GM21526 (cell line): ENCODE measurements at regions not wholly inside any gene's neighbourhood (a gene's known extent, or its start where the extent isn't known, plus 50 kb on each side); places are given as distances from the start of the nearest gene placed in this dataset.
"Not testable (repeated sequence)": the region's sequence is repeated elsewhere in the genome, so short reads cannot be mapped to it uniquely, and the experiment has no call there.

Experiments used
- ATAC-seq: cut with Tn5 transposase; IDR thresholded peaks from one replicate; pipeline ENCODE4 v1.9.1; 2021; ENCODE audit warnings: moderate library complexity; ENCODE audit not compliant: unreplicated experiment, low FRiP score

GRCh38 chr14:105723271-105723670 lies 196.9 kb downstream of the TMEM121 start:
- ATAC-seq = not testable (repeated sequence)

- ATAC-seq = not testable (repeated sequence)
Measured at GRCh38 chr14:105723776-105724175, 197.4 kb downstream of the TMEM121 start.

GRCh38 chr14:105729825-105730368 lies 203.5 kb downstream of the TMEM121 start:
- ATAC-seq = not testable (repeated sequence)

- ATAC-seq = not testable (repeated sequence)
Measured at GRCh38 chr14:105730731-105731130, 204.3 kb downstream of the TMEM121 start.

GRCh38 chr14:105731221-105731985 lies 205.0 kb downstream of the TMEM121 start:
- not testable (repeated sequence) for ATAC-seq

DNA sequence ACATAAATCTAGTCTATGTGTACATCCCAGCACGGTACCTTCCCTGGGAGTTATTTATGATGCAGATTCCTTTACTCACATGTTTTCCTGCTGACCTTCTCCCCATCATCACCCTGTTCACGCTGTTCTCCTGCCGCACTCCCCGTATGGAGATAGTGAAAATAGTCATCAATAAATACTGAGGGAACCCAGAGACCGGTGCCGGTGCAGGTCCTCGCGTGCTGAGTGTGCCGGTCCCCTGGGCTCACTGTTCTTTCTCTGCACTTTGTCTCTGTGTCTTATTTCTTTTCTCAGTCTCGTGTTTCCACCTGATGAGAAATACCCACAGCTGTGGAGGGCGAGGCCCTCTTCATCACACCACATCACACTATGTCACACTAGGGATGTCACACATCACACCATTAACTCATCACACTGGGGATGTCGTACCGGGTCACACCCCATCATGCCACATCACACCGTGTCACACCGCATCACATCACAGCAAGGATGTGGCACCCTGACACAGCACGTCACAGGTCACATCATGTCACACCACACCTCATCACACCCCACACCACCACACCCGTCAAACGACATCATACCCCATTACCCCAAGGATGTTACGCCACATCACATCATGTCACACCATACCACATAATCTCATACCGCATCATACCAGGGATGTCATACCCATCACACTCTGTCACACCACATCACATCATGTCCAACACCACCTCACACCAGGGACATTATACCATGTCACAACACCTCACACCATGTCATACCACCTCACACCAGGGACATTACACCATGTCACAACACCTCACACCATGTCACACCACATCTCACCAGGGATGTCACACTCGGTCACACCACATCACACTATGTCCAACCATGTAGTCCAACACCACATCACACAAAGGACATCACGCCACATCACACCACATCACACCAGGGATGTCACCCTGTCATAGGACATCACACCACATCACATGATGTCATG lies 207.0 kb downstream of the TMEM121 start:
- ATAC-seq = no peak

DNA sequence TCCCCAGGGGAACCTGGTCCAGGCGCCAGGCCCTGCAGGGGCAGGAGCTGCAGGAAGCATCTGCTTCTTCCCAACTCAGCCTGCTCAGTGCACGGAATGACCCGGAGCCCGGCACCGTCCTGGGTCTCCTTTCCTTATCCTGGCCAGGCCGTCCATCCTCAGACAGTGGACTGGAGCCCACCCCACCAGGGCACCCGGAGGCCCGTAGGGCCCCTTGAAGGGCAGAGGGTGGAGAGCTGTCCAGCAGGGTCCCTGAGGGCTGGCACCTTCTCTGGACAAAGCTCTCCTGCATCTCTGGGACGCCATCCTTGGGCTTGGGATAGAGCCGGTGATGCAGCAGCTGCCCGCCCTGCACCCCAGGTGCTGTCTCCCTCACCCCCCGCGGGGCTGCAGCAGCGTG lies 207.9 kb downstream of the TMEM121 start:
- not testable (repeated sequence) for ATAC-seq

GRCh38 chr14:105736331-105736730 lies 209.9 kb downstream of the TMEM121 start:
- ATAC-seq = not testable (repeated sequence)

- ATAC-seq = no peak
Measured at GRCh38 chr14:105737504-105738246, 211.3 kb downstream of the TMEM121 start.

GRCh38 chr14:105738638-105739037 lies 212.3 kb downstream of the TMEM121 start:
- no peak for ATAC-seq

GRCh38 chr14:105739331-105740102 lies 213.1 kb downstream of the TMEM121 start:
- ATAC-seq = no peak

GRCh38 chr14:105740272-105740671 lies 213.9 kb downstream of the TMEM121 start:
- ATAC-seq = not testable (repeated sequence)

GRCh38 chr14:105740961-105741360 lies 214.6 kb downstream of the TMEM121 start:
- ATAC-seq = not testable (repeated sequence)

- ATAC-seq = not testable (repeated sequence)
Measured at GRCh38 chr14:105741707-105742530, 215.5 kb downstream of the TMEM121 start.

GRCh38 chr14:105742531-105742848 lies 216.1 kb downstream of the TMEM121 start:
- ATAC-seq = no peak

- ATAC-seq = not testable (repeated sequence)
Measured at GRCh38 chr14:105742904-105743701, 216.7 kb downstream of the TMEM121 start.

GRCh38 chr14:105744213-105744787 lies 217.9 kb downstream of the TMEM121 start:
- not testable (repeated sequence) for ATAC-seq
